ENCODE measurements at regions not wholly inside any gene's neighbourhood (a gene's known extent, or its start where the extent isn't known, plus 50 kb on each side); places are given as distances from the start of the nearest gene placed in this dataset.

DNA sequence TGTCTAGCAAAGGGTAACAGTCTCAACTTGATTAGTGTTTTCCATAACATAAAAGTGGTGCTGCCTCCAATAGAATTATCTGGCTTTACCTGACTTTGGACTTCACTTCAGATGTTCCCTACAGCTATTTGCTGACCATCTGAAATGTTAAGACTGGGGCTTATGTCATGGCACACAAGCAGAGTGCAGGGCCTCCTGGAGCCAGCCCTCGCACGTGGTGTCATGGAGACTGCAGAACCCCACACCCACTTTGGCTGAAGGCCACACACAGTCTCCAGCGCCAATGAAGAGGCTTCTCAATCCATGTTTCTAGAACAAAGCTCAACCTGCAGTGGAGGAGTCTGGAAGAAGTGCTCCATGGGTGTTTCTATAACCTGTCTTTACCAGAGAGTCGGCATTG, 169.6 kb upstream of the FRMD6 start:
- ChIA-PET CTCF (interaction anchor here (1.5 kb wide), 1 partner anchor 13 kb away, joined by 3 read pairs; no protein-coding TSS in a partner anchor), POLR2A (no interaction called here)
- Histone ChIP-seq H3K9me1 (replicated peaks; ENCODE audit: control insufficient read depth, extremely low read depth, insufficient read depth, low read length) (no peaks in the 10 kb centered on the region), H2AFZ (ENCODE audit: low read depth, low read length) (no peak overlapping the region), H3K4me1 (ENCODE audit: control insufficient read depth, extremely low read depth, insufficient read depth, low read length) (no peaks in the 10 kb centered on the region), H4K20me1 (replicated peaks; ENCODE audit: control insufficient read depth, extremely low read depth, insufficient read depth, low read length) (no peaks in the 10 kb centered on the region), H3K27me3 (ENCODE audit: control insufficient read depth in 2 of 2, insufficient read depth in 2 of 2, low read length in 2 of 2) (no peaks in the 10 kb centered on the region), H3K79me2 (ENCODE audit: control insufficient read depth, insufficient read depth, low read length) (no peaks in the 10 kb centered on the region), H3K9ac (replicated peaks; ENCODE audit: extremely low read depth, insufficient read depth, low read length) (no peak overlapping the region), H3K27ac (ENCODE audit: insufficient read depth, low read depth, low read length) (no peak overlapping the region), H3K9me3 (replicated peaks; ENCODE audit: control insufficient read depth, insufficient read depth, low read length) (no peaks in the 10 kb centered on the region), H3K4me2 (ENCODE audit: insufficient read depth, low read length) (no peak overlapping the region), H3K4me3 (replicated peaks in 1 of 3; ENCODE audit: insufficient read depth in 1 of 3, low read depth in 1 of 3, low read length in 3 of 3) (no peak overlapping the region), H3K36me3 (ENCODE audit: control insufficient read depth in 2 of 2, extremely low read depth in 1 of 2, insufficient read depth in 2 of 2, low read length in 2 of 2) (no peaks in the 10 kb centered on the region)
- intact Hi-C loops (cut with micrococcal nuclease) (no loop called here), dilution Hi-C loops (cut with MboI; ENCODE audit: extremely low pct_ligation_motif_present, low sequenced_read_pairs) (no loop called here)
- no peak for DNase-seq (ENCODE audit: low read depth, low spot score)
- TF ChIP-seq MYC (IDR thresholded peaks at IDR 0.05; ENCODE audit: low read depth, low read length) (no peak), POLR2A (IDR thresholded peaks at IDR 0.05; ENCODE audit: low read depth, low read length) (no peak)
- BruUV-seq (replicated peaks): no TSS peak
- no peak for FAIRE-seq

DNA sequence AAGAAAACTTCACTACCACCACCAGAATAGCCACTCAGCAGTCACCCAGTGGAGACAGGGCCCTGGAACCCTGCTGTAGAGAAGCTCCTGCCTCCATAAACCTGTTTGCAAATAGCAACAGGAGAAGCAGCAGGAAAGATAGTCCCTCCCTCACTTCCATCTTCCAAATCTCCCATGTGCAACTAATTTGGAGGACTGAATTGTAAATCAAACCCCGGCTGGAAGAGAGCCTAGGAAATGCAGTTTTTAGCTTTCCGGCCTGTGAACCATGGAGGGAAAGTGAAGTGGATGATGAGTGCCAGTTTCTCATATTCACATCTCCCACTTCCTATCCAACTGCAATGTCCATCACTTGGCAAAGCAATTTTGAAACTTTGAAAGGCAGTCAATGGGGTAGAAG, 167.2 kb upstream of the FRMD6 start:
- BruUV-seq (replicated peaks): no TSS peak
- no peak overlapping the region for H3K9ac ChIP-seq (replicated peaks; ENCODE audit: extremely low read depth, insufficient read depth, low read length)
- POLR2A ChIA-PET: no interaction called here

More for the DNA sequence above, 167.2 kb upstream of the FRMD6 start:
- Histone ChIP-seq H3K27me3 (ENCODE audit: control insufficient read depth in 2 of 2, insufficient read depth in 2 of 2, low read length in 2 of 2) (no peaks in the 10 kb centered on the region), H3K9me1 (replicated peaks; ENCODE audit: control insufficient read depth, extremely low read depth, insufficient read depth, low read length) (no peaks in the 10 kb centered on the region), H2AFZ (ENCODE audit: low read depth, low read length) (no peak overlapping the region), H3K36me3 (ENCODE audit: control insufficient read depth in 2 of 2, extremely low read depth in 1 of 2, insufficient read depth in 2 of 2, low read length in 2 of 2) (no peaks in the 10 kb centered on the region), H3K4me1 (ENCODE audit: control insufficient read depth, extremely low read depth, insufficient read depth, low read length) (no peaks in the 10 kb centered on the region), H3K79me2 (ENCODE audit: control insufficient read depth, insufficient read depth, low read length) (no peaks in the 10 kb centered on the region), H3K27ac (ENCODE audit: insufficient read depth, low read depth, low read length) (no peak overlapping the region), H3K4me2 (ENCODE audit: insufficient read depth, low read length) (no peak overlapping the region), H3K9me3 (replicated peaks; ENCODE audit: control insufficient read depth, insufficient read depth, low read length) (no peaks in the 10 kb centered on the region), H3K4me3 (replicated peaks in 1 of 3; ENCODE audit: insufficient read depth in 1 of 3, low read depth in 1 of 3, low read length in 3 of 3) (no peak overlapping the region), H4K20me1 (replicated peaks; ENCODE audit: control insufficient read depth, extremely low read depth, insufficient read depth, low read length) (no peaks in the 10 kb centered on the region)
- TF ChIP-seq GATA2 (IDR thresholded peaks at IDR 0.05; ENCODE audit: insufficient read depth, insufficient read length, low read depth, low read length) (no peak), MYC (IDR thresholded peaks at IDR 0.05; ENCODE audit: low read depth, low read length) (no peak), POLR2AphosphoS5 (IDR thresholded peaks at IDR 0.05; ENCODE audit: insufficient read depth, low read depth, low read length) (no peak), POLR2A (IDR thresholded peaks at IDR 0.05; ENCODE audit: low read depth, low read length) (no peak), JUN (IDR thresholded peaks at IDR 0.05; ENCODE audit: borderline replicate concordance, insufficient read depth, insufficient read length, low read depth) (no peak)
- TF ChIP-seq, protein P1, sequence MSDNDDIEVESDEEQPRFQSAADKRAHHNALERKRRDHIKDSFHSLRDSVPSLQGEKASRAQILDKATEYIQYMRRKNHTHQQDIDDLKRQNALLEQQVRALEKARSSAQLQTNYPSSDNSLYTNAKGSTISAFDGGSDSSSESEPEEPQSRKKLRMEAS (IDR thresholded peaks at IDR 0.05; ENCODE audit: insufficient read depth, insufficient read length): no peak
- dilution Hi-C loops (cut with MboI; ENCODE audit: extremely low pct_ligation_motif_present, low sequenced_read_pairs) (no loop called here), intact Hi-C loops (cut with micrococcal nuclease) (no loop called here)
- no peak for DNase-seq (ENCODE audit: low read depth, low spot score)
- CTCF ChIA-PET: interaction anchor here (0.6 to 1.4 kb wide), 2 partner anchors 18 to 770 kb away, joined by 3 read pairs; no protein-coding TSS in a partner anchor
- FAIRE-seq: no peak

Data from endothelial cell of umbilical vein (primary cell).